Esophagus (tissue), 2 donors: ENCODE measurements at regions not wholly inside any gene's neighbourhood (a gene's known extent, or its start where the extent isn't known, plus 50 kb on each side); places are given as distances from the start of the nearest gene placed in this dataset.

Source experiments
- H3K27ac ChIP-seq, 2 donors: one replicate each; pipeline ENCODE4 v1.5.1; 2013; ENCODE audit warnings: low read depth in 2 of 2, mild to moderate bottlenecking in 2 of 2, inconsistent platforms in 1 of 2, low read length in 1 of 2, moderate library complexity in 1 of 2
- H3K27me3 ChIP-seq, 2 donors: one replicate each; pipeline ENCODE4 v1.6.1; 2013; ENCODE audit warnings: low read length in 2 of 2, control low read depth in 1 of 2, mild to moderate bottlenecking in 1 of 2; ENCODE audit not compliant: insufficient read depth in 2 of 2, control insufficient read depth in 1 of 2
- H3K36me3 ChIP-seq, 2 donors: one replicate each; pipeline ENCODE4 v1.6.1; 2013; ENCODE audit warnings: low read length in 1 of 2; ENCODE audit not compliant: control insufficient read depth in 2 of 2, insufficient read depth in 2 of 2
- H3K4me1 ChIP-seq, 2 donors: one replicate each; pipeline ENCODE4 v1.6.1; 2013; ENCODE audit warnings: low read length in 1 of 2; ENCODE audit not compliant: control insufficient read depth in 2 of 2, insufficient read depth in 2 of 2
- H3K4me3 ChIP-seq, 2 donors: one replicate each; pipeline ENCODE4 v1.5.1; 2013; ENCODE audit warnings: low read length in 2 of 2, mild to moderate bottlenecking in 2 of 2, low read depth in 1 of 2, moderate library complexity in 1 of 2
- H3K9me3 ChIP-seq, 2 donors: one replicate each; pipeline ENCODE4 v1.6.1; 2013; ENCODE audit warnings: mild to moderate bottlenecking in 2 of 2, low read depth in 1 of 2, low read length in 1 of 2, moderate library complexity in 1 of 2; ENCODE audit not compliant: control insufficient read depth in 2 of 2, insufficient read depth in 1 of 2
- WGBS, 2 donors: extraction: QIAGEN DNeasy Blood & Tissue Kit; methylation state at CpG; one replicate each; pipeline ENCODE4 v1.1.7; 2013; 5-methylcytosine and 5-hydroxymethylcytosine counted together
- donor health status: healthy with polysubstance abuse.
- donor health status: Bipolar disorder and iron deficiency.

DNA sequence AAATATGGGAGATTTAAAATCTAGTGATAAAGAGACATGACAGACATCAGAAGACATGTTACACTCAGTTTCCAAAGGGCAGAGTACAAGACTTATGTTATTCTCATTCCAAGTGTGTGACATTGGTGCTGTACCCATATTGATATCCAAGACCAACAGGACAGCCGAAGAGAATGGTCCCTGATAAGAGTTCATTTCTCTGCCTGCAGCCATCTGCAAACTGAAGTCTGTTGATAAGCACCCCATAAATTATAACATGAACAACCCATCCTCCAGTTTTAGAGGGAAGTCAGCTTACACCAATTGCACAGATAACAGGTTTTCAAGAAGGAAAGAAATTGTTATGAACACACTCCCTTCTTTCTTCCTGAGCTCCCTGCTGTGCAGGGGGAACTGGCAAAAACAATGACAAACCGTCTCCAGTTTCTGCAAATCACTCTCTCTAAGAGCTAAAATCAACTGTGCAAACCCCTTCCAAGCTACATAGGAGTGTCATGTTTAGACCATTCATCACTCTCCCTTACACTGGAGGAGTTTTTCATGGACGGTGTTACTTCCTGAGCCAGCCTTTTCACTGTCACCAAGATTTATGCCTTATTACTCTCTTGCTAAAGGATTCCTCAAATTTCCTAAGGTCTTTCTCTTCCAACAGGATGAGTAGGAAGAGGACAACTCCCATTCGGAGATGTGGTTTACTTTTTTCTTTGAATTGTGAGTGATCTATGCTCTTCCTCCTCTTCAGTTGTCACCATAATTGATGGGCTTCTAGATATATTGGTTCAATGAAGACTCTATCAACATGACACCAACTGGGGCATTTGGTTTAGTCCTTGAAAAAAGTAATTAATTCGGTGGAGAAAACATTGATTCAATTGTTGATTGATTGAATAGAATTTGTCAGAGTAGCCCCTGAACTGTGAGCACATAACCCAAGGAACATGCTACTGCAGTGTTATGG is 80.3 kb upstream of the FAM171A1 start:
- H3K36me3 ChIP-seq, result no peaks in the 10 kb centered on the region

GRCh38 chr10:15448598-15448997 is 77.5 kb upstream of the FAM171A1 start:
- Histone ChIP-seq H3K27ac (no peak overlapping the region), H3K4me3 (no peak overlapping the region), H3K27me3 (no peaks in the 10 kb centered on the region), H3K9me3 (no peaks in the 10 kb centered on the region), H3K36me3 (no peaks in the 10 kb centered on the region), H3K4me1 (no peaks in the 10 kb centered on the region)
- WGBS, 2 donors, result 85 to 88% methylated on average over 9 of the region's 9 CpGs

More for the DNA sequence above, 80.3 kb upstream of the FAM171A1 start:
- 25 to 36% methylated on average over 5 of the region's 5 CpGs for WGBS, 2 donors
- H3K27me3 ChIP-seq, result no peaks in the 10 kb centered on the region
- H3K9me3 ChIP-seq, result no peaks in the 10 kb centered on the region
- no peak overlapping the region for H3K4me3 ChIP-seq
- H3K4me1 ChIP-seq, result no peaks in the 10 kb centered on the region
- H3K27ac ChIP-seq, result no peak overlapping the region

DNA sequence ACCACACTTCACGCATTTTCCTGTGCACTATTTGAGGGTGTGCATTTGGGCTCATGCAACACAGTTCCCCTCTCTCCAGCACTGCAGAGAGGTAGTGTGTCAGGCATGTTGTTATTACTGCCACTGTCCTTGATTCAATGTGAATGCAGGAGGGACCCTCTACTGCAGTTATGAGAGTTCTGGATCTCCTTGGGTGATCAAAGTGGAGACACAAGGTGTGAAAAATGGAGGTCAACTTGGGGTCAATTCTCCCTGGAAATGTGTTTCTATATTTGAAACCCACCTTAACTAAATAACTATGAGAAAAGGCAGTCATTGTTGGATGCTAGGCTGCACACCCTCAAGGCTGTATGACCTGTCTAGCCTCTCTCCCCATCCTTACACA is 73.9 kb upstream of the FAM171A1 start:
- WGBS, 2 donors, result 79 to 84% methylated on average over 1 of the region's 1 CpG
- Histone ChIP-seq H3K36me3 (no peaks in the 10 kb centered on the region), H3K4me1 (no peaks in the 10 kb centered on the region), H3K27ac (no peak overlapping the region), H3K9me3 (no peaks in the 10 kb centered on the region), H3K4me3 (no peak overlapping the region), H3K27me3 (no peaks in the 10 kb centered on the region)

- 60 to 62% methylated on average over 8 of the region's 8 CpGs for WGBS, 2 donors
- no peaks in the 10 kb centered on the region for H3K27me3 ChIP-seq
- H3K4me1 ChIP-seq, result no peaks in the 10 kb centered on the region
- H3K27ac ChIP-seq, result no peak overlapping the region
- no peaks in the 10 kb centered on the region for H3K9me3 ChIP-seq
- no peak overlapping the region for H3K4me3 ChIP-seq
- H3K36me3 ChIP-seq, result no peaks in the 10 kb centered on the region
These were observed 73.3 kb upstream of the FAM171A1 start for GRCh38 chr10:15444105-15445005.

GRCh38 chr10:15442056-15442455 is 71.0 kb upstream of the FAM171A1 start:
- no peaks in the 10 kb centered on the region for H3K27me3 ChIP-seq
- no peak overlapping the region for H3K4me3 ChIP-seq
- WGBS, 2 donors, result 80 to 88% methylated on average over 14 of the region's 14 CpGs
- H3K9me3 ChIP-seq, result no peaks in the 10 kb centered on the region
- no peaks in the 10 kb centered on the region for H3K36me3 ChIP-seq
- H3K27ac ChIP-seq, result no peak overlapping the region
- H3K4me1 ChIP-seq, result no peaks in the 10 kb centered on the region

- no peaks in the 10 kb centered on the region for H3K27me3 ChIP-seq
- H3K36me3 ChIP-seq, result no peaks in the 10 kb centered on the region
- 79 to 85% methylated on average over 9 of the region's 9 CpGs for WGBS, 2 donors
- no peak overlapping the region for H3K27ac ChIP-seq
- H3K4me1 ChIP-seq, result no peaks in the 10 kb centered on the region
- no peaks in the 10 kb centered on the region for H3K9me3 ChIP-seq
- no peak overlapping the region for H3K4me3 ChIP-seq
These were observed 69.2 kb upstream of the FAM171A1 start for GRCh38 chr10:15440204-15440711.

GRCh38 chr10:15439341-15439842 is 68.3 kb upstream of the FAM171A1 start:
- Histone ChIP-seq H3K27me3 (no peaks in the 10 kb centered on the region), H3K4me3 (peak overlapping the region; percentile 4 to 16), H3K36me3 (no peaks in the 10 kb centered on the region), H3K9me3 (no peaks in the 10 kb centered on the region), H3K4me1 (no peaks in the 10 kb centered on the region), H3K27ac (peak overlapping the region in 1 of 2 donors; percentile 22)
- 2% methylated on average over 12 of the region's 12 CpGs for WGBS, 2 donors

DNA sequence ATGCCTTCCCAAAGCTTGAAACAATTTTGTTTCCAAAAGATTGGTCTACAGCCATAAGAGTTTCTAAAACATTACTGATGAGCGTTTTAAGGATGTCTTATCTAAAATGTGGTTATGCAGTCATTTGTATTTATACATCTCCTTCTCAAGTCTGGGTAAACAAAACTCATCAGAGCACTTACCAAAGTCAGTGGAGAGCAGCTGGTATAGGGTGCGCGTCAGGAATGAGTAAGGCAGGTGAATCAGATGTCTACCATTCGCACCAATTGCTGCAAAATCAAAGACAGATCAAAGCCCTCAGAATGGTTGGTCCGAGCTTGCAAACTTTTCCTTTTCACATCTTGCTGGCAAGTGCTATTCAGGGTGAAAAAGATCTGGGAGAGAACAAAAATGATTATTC is 65.6 kb upstream of the FAM171A1 start:
- Histone ChIP-seq H3K4me1 (no peaks in the 10 kb centered on the region), H3K27me3 (no peaks in the 10 kb centered on the region), H3K9me3 (no peaks in the 10 kb centered on the region), H3K36me3 (no peaks in the 10 kb centered on the region), H3K4me3 (no peak overlapping the region), H3K27ac (no peak overlapping the region)
- 74 to 77% methylated on average over 5 of the region's 5 CpGs for WGBS, 2 donors

- no peaks in the 10 kb centered on the region for H3K9me3 ChIP-seq
- no peak overlapping the region for H3K27ac ChIP-seq
- H3K4me3 ChIP-seq, result peak overlapping the region; percentile 10 to 33
- WGBS, 2 donors, result 16 to 21% methylated on average over 9 of the region's 9 CpGs
- H3K4me1 ChIP-seq, result no peaks in the 10 kb centered on the region
- no peaks in the 10 kb centered on the region for H3K36me3 ChIP-seq
- H3K27me3 ChIP-seq, result no peaks in the 10 kb centered on the region
These were observed 62.9 kb upstream of the FAM171A1 start for GRCh38 chr10:15433850-15434537.
